NCI-H510A treated with DMSO at 0.1 percent for 48 hours (cell line): ENCODE measurements at regions not wholly inside any gene's neighbourhood (a gene's known extent, or its start where the extent isn't known, plus 50 kb on each side); places are given as distances from the start of the nearest gene placed in this dataset.

Experiments
- DNase-seq: peaks from one replicate; lab custom pipeline; 2025; lab: John Stamatoyannopoulos, UW

DNA sequence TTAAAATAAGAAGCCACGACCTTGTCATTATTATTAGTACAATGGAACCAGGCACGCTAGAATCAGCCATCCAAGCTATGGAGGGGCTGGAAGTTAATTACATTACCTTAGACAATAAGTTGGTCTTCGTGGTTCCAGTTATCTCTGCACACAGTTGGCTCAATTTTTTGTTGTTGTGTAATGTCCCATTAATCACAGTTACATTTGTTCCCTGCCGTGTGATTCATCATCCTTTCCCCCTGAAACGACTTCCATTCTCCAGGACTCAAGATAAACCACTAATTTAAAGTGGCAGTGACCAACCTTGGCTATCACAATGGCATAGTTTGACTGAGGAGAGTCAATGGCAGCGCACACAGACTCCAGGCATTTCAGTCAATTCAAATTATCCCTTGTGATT lies 905.0 kb downstream of the RAB28 start:
- DNase-seq: no peak

DNA sequence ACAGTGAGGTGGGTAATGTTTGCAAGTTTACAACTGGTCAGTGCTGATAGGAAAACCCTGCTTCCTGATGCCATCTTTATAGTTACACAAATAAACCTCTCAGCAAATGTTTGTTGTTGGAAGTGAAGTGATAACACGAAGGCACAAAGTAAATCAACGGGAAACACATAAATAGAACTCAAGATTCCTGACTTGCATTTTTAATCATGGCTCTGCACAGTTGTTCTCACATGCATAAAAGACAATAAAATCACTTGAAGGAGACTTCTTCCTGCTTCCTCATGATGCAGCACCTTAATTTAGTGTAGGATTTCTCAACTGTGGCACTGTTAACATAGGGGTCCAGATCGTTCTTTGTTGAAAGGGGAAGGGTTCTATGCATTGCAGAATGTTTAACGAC lies 907.7 kb downstream of the RAB28 start:
- DNase-seq: peak; percentile 10

DNA sequence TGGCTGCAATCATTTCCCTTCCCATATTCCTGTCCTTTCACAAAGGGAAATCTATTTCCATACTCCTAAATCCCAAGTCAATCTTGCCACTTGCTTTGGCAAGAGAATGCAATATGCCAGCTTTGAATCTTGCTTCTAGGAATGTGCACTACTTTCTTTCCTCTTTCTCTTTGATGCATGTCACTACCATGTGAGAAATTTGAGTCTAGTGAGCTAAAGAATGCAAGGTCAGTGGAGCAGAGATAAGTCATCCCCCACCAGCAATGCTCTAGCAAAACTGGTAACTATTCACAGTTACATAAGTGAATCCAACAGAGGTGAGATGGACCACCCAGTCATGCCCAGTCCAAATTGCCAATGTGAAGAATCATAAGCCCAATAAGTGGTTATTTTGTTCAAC lies 910.4 kb downstream of the RAB28 start:
- no peak for DNase-seq

DNA sequence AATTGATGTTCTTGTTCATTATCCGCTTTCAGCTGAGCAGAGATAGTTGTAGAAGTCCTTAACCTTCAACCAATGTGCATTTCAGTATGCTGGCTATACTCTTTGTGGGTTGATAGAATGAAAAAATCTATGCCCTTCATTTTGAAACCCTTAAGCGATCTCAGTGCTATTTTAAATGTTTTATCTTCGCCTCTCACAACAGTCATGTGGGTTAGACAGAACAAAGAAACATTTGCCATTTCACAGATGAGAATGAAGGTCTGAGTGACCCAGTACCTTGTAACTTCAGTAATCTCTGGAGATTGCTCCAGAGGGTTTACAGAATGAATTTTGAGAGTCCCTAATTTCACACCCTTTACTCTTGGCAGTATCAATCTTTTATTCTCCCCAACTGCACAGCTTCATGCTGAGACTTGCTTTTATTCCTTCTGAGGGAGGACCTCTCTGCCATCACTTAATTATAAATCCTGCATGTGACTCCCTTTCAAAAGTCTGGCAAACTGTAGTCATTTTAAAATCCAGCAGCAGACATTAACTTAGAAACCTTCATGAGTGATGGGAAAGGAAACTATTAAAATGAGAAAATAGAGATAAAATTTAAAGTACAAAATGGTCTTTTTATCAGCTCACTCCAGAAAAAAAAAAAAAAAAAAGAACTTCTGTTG lies 921.5 kb downstream of the RAB28 start:
- no peak for DNase-seq

DNA sequence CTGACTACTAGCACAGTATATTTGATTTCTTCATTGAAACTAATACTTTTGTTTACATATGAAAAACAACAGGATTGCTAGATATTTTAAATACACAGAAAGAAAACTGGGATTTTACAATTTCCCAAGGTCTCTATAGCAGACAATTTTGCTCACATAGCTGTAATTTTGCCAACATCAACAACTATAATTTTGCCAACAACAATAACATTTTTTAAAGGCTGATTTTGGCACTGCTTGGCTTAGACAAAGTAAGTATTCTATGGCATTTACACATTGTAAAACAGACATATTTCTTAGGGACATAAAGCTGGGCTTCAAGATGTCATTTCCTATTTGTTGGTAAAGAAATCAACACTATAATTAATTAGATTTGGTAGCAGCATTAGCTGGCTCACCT lies 922.1 kb downstream of the RAB28 start:
- no peak for DNase-seq

DNA sequence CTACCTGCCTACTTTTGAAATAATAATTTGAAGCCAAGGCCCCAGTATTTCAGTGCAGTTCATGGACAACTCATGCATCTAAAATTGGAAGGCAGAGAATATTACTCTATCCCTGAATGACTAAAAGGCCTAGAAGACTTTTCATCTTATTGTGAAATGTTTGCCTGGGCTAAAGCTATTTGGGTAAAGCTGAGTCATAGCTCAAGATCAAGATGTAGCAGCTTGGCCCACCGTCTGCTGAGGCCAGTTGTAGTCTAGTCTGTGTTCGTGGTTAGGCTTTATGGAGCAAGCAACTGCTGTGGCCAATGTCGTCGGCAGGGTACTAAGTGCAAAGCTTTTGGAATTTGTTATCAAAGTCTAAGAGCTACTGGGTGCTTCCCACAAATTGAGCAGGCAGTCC lies 929.1 kb downstream of the RAB28 start:
- DNase-seq: no peak

DNA sequence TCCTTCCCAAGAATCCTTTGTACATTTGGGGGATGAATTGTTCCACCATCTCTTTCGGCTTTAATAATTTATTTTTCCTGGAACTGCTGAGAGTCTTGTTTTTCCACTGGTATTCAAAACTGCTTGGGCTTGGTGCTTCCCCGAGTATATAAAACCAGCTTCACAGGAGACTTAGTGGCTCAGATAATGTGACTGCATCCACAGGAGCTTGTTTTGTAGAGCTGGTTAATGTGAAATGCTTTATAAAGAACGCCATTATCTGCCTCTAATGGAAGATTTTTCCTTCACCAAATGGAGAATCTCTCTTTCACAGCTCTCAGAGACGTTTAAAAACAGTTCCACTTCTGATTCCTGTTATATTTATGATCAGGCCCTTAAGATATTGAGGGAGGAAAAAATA lies 935.5 kb downstream of the RAB28 start:
- no peak for DNase-seq

DNA sequence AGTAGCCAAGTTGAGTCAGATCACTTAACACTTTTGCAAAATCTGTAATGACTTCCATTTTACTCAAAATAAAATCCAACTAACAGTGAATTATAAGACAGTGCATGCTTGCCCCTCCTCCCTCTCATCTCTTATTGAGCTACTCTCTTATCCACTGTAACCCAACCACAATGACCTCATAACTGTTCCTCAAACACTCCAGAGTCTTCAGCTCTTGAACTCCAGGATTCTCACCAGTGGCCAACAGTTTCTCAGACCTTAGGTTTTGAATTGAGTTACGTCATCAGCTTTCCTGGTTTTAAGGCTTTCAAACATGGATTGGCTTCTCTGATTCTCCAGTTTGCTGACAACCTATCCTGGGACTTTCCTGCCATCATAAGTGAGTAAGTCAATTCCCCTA lies 938.3 kb downstream of the RAB28 start:
- peak; percentile 16 for DNase-seq

DNA sequence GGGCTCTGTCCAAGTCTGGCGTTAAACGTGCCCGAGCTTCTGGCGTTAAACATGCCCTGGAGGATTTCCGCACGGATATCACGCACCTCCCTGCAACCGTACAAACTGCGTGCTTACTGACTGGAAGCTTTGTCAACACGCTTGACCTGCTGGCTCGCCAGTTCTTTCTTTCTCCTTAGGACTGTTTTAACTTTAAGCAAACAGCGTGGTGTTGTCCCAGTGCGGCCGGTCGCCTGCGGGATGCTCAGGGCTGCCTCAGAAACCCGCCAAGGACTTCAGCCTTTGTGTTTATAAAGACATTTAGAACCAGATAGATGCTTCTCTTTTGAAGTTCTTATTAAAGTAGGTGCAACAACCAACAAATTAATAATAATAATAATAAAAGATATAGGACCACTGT lies 946.0 kb downstream of the RAB28 start:
- DNase-seq: no peak

DNA sequence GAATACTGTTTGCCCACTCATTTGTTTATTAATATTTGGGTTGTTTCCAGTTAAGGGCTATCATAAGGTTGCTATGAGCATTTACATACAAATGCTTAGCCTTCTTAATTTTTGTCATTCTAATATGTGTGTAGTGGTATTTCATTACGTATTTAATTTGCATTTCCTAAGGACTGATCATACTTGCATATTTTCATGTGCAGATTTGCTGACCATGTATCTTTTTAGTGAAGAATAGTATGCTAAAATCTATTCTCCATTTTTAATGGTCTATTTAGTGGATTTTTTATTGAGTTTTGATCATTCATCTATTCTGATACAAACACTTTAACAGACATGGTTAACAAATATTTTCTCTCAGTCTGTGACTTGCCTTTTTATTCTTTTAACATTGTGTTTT lies 949.5 kb downstream of the RAB28 start:
- no peak for DNase-seq

DNA sequence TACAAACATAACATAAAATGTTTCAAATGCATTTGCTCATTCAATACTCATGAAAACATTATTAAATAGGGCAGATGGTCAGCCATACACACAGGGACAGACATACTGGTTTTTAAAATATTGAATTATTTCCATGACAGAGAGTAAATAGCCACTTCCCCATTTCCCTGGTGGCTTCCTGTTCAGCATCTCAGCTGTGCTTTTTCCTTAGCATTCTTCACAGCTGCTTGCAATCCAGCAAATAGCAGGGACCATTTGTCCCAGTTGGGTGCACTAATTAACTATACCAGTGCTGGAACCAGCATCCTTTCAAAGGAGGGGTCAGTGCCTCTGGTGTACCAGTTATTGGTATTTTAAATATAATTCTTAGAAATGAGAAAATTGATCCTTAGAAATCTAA lies 964.7 kb downstream of the RAB28 start:
- DNase-seq: no peak

DNA sequence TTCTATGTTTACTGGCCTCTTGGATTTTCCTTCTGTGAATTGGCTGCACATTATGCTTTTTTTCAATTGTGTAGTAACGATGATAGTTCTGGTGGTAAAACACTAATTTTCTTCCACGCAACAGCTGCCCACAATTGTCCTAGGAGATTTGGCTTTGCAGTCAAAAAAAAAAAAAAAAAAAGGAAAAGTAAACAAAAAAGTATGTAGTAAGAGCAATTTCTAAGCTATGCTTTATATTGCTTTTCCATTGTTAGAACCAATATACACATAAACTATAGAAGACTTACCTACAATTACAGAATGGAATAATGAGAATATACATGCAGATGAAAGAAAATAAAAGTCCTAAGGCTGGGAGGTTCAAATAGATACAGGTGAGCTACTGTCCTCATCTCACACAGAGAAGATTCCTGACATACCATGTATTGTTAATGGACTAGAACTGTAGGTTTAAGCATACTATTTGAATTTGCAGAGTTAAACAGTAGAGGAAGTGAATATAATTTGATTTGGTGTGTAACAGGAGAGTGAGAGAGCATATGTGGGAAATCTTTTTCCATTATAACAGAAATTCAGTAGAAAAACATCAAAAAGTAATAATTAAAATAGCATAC lies 976.2 kb downstream of the RAB28 start:
- no peak for DNase-seq

DNA sequence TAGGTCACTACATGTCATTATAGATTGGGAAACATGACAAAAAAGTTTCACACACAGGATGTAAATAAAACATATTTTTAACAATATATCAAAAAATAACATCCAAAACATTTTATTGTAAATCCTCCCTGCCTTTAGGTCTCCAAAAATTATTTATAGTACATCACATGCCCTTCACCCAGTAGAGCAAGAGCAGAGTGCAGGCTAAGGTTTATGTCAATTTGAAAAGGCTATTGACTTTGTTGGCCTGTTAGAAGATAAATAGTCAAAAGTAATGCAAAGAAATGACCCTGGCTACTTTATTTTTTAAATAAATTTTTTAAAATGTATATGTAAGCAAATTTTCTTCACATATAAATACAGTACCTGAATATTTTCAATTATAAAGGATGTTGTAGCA lies 983.7 kb downstream of the RAB28 start:
- no peak for DNase-seq

DNA sequence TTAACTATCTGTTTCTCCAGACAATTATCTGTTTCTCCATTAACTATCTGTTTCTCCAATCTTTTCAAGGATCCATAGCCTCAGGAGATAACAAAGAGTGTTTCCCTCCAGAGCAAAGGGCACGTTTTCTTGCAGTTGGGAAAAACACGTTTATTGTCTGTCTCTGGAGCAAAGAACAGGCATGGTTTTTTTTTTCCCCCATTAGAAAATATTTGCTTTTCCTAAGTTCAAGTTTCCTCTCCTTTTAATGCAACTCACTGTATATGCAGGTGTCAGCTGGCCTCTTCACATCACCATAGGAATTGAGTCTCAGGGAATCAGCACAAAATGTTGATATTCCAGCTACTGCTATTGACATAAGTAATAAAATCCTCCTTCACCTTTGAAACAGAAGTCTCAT lies 984.4 kb downstream of the RAB28 start:
- DNase-seq: peak; percentile 14

DNA sequence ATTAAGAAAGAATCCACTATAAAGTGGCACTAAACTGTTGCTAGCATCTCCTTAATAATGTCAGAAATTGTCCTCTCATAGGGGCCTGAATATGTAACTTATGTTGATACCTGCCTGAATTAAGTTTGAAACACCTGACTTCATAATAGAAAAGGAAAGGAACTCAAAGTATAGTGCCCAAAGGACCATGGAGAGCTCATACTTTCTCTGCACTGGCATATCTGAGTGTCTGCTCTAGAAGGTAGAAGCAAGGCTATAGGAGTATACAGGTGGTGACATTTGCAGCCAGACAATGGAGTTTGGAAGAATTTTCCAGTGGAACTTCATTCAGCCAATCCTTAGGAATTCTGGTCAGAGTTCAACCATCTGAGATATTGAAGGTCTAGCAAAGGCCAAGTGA lies 988.9 kb downstream of the RAB28 start:
- no peak for DNase-seq

DNA sequence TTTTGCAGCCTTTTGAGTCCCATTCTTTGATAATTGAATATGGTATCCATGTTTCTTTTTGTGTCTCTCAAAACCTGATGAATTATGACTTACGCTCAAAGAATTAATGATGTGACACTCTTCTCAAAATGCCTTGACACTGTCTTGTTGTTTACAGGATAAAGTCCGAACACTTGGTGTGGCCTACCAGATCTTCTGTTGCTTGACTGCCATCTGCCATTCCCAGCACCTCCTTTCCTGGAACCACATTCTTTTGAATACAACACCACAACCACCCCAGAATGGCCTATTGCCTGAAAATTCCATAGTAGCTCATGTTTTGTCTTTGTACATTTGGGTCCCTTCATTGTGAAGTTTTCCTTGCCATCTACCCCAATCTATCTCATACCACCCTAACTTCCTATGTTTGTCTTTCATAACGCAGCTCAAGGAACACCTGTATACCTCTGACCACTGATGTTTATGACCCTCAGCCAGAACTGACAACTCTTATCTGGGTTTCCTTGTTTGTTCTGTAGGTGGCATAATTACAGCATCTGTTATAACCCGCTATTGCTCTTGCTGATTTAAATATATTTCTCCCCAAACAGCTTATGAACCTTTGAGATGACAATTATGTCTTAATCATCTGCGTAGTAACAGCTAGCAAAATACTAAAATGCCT lies 991.3 kb downstream of the RAB28 start:
- DNase-seq: no peak

DNA sequence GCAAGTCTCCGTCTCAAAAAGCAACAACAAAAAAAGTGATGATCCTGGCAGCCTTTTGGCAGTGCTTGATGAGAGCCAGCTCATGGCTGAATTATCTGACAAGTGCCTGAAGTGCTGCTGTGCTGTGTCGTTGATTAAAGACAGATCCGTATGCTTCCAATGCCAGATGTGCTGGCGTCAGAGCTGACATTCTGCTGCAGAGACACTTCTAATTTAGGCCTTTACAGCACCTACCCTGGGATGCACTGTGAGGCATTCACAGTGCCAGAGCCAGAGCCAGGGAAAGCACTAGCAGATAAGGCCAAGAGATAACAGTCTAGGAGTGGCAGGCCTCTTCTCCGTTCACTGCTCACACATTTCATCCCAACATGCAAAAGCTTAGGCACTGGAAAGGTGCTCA lies 995.5 kb downstream of the RAB28 start:
- DNase-seq: peak; percentile 46

DNA sequence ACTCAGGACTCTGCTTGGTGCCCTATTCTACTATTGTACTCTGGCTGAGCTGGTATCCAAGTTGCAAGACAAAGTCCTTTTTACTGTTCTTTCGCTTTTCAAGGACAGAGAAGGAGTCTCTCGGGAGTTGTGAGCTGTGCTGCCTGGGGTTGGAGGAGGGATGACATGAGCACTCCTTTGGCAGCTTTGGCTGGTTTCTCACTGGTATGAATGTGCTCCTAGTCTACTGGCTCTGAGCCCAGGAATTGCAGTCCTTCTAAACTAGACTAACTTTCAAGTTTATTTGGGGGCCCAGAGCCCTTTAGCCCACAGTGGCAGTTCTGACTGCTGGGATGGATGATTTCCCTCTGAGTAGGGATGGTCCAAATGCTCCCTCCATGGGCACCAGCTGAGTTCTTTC lies 997.1 kb downstream of the RAB28 start:
- no peak for DNase-seq

DNA sequence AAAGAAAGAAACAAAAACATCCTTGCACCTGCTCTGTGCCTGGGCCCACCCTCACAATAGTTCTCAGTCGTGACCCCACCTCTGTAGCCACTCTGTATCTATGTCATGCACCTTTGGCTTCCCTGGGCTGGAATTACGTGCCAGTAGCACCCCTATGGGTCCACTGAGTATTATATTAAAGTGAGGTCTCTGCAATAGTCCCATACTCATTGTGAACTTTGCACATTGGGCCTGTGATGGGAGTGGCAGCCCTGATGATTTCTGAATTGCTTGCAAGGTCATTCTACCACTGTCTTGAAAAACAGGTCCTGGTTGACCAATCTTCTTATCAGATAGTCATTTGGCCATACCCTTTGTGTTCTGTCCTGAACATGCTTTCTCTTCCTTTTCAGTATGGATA lies 1012.1 kb downstream of the RAB28 start:
- DNase-seq: no peak

DNA sequence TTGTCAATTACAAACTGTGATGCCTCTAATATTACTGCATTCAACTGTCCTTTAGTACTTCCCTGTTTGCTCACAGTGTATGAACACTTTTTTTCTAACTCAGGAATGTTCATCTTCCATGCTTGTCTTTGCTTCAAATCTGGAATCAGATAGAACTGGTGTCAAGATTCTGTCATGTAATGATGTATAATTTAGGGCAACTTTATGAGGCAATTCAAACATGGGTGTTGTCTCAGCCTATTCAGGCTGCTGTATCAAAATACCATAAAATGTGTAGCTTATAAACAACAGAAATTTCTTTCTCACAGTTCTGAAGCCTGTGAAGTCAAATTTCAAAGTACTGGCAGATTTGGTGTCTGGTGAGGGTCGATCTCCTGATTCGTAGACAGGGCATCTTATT lies 1012.9 kb downstream of the RAB28 start:
- no peak for DNase-seq

DNA sequence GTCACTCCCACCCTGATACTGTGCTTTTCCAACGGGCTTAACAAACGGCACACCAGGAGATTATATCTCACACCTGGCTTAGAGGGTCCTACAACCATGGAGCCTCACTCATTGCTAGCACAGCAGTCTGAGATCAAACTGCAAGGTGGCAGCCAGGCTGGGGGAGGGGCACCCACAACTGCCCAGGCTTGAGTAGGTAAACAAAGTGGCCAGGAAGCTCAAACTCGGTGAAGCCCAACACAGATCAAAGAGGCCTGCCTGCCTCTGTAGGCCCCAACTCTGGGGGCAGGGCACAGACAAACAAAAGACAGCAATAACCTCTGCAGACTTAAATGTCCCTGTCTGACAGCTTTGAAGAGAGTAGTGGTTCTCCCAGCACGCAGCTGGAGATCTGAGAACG lies 1022.6 kb downstream of the RAB28 start:
- peak; percentile 1 for DNase-seq

DNA sequence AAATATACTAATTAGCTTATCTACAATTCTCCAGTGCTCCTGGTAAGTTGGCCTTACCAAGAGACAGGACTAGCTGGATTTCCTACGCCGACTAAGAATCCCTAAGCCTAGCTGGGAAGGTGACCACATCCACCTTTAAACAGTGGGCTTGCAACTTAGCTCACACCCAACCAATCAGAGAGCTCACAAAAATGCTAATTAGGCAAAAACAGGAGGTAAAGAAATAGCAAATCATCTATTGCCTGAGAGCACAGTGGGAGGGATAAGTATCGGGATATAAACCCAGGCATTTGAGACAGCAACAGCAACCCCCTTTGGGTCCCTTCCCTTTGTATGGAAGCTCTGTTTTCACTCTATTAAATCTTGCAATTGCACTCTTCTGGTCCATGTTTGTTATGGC lies 1025.0 kb downstream of the RAB28 start:
- DNase-seq: no peak

DNA sequence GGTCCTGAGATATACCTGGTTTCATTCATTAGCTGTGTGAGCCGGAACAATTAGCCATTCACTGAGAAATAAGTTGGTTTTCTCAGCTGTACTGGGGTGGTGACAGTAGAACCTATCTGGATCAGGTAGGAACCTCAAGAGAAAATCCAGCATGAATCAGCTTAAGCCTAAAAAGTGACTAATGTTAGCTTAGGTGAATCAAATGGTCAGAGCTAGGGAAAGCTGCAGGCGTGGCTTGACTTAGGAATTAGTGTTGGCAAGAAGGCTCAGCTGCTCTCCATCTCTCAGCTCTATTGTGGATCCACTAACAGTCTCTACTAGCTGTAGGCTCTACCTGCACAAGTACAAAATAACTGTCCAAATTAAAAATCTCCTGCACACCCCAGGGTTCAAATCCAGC lies 1025.5 kb downstream of the RAB28 start:
- no peak for DNase-seq

DNA sequence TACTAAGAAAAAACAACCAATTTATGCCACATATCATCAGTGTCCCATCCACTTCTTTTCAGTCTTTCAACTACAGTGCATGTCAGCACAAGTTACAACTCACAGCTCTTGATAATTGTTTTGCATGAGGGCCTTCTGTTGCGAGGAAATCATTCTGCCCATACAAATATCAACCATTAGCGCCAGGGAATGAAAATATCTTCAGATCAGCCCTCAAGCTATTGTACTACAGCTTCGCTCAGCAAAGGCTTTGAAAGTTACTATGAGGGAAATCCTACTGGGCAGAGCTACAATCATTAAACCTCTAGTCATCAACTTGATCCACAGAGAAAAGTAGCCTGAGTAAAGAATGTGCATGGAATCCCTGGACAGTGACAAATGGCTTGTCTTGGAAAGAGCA lies 1023.6 kb upstream of the HS3ST1 start:
- no peak for DNase-seq
